ENCODE measurements at regions not wholly inside any gene's neighbourhood (a gene's known extent, or its start where the extent isn't known, plus 50 kb on each side); places are given as distances from the start of the nearest gene placed in this dataset.

GRCh38 chr18:56036741-56037140, 448.7 kb upstream of the TCF4 start:
- WGBS: 55% methylated on average over 2 of the region's 2 CpGs
- no peaks in the 10 kb centered on the region for H3K4me1 ChIP-seq (replicated peaks)
- DNase-seq (ENCODE audit: low spot score): no peak
- no peaks in the 10 kb centered on the region for H3K9me3 ChIP-seq
- H3K4me3 ChIP-seq: no peak overlapping the region
- TF ChIP-seq, protein P1, sequence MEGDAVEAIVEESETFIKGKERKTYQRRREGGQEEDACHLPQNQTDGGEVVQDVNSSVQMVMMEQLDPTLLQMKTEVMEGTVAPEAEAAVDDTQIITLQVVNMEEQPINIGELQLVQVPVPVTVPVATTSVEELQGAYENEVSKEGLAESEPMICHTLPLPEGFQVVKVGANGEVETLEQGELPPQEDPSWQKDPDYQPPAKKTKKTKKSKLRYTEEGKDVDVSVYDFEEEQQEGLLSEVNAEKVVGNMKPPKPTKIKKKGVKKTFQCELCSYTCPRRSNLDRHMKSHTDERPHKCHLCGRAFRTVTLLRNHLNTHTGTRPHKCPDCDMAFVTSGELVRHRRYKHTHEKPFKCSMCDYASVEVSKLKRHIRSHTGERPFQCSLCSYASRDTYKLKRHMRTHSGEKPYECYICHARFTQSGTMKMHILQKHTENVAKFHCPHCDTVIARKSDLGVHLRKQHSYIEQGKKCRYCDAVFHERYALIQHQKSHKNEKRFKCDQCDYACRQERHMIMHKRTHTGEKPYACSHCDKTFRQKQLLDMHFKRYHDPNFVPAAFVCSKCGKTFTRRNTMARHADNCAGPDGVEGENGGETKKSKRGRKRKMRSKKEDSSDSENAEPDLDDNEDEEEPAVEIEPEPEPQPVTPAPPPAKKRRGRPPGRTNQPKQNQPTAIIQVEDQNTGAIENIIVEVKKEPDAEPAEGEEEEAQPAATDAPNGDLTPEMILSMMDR (IDR thresholded peaks at IDR 0.05): no peak
- TF ChIP-seq POLR2AphosphoS5 (IDR thresholded peaks at IDR 0.05) (no peak), POLR2A (IDR thresholded peaks at IDR 0.05) (no peak)
- H3K36me3 ChIP-seq: no peaks in the 10 kb centered on the region
- intact Hi-C loops (cut with DNase I): no loop called here
- no peak overlapping the region for H3K27ac ChIP-seq
- no peaks in the 10 kb centered on the region for H3K27me3 ChIP-seq (replicated peaks; ENCODE audit: insufficient read depth)

GRCh38 chr18:56035546-56035945, 447.6 kb upstream of the TCF4 start:
- TF ChIP-seq POLR2AphosphoS5 (IDR thresholded peaks at IDR 0.05) (no peak), POLR2A (IDR thresholded peaks at IDR 0.05) (no peak)
- TF ChIP-seq, protein P1 (IDR thresholded peaks at IDR 0.05): no peak
- Histone ChIP-seq H3K4me1 (replicated peaks) (no peaks in the 10 kb centered on the region), H3K36me3 (no peaks in the 10 kb centered on the region), H3K4me3 (no peak overlapping the region), H3K27me3 (replicated peaks; ENCODE audit: insufficient read depth) (no peaks in the 10 kb centered on the region), H3K9me3 (no peaks in the 10 kb centered on the region), H3K27ac (no peak overlapping the region)
- intact Hi-C loops (cut with DNase I): no loop called here
- DNase-seq (ENCODE audit: low spot score): no peak
- WGBS: 98% methylated on average over 3 of the region's 3 CpGs

GRCh38 chr18:56034949-56035348, 447.0 kb upstream of the TCF4 start:
- H3K9me3 ChIP-seq: no peaks in the 10 kb centered on the region
- 75% methylated on average over 2 of the region's 2 CpGs for WGBS
- no peaks in the 10 kb centered on the region for H3K36me3 ChIP-seq
- no peak overlapping the region for H3K4me3 ChIP-seq
- H3K4me1 ChIP-seq (replicated peaks): no peaks in the 10 kb centered on the region
- no peak overlapping the region for H3K27ac ChIP-seq
- no peaks in the 10 kb centered on the region for H3K27me3 ChIP-seq (replicated peaks; ENCODE audit: insufficient read depth)
- no peak for TF ChIP-seq POLR2AphosphoS5 (IDR thresholded peaks at IDR 0.05)
- DNase-seq (ENCODE audit: low spot score): no peak
- intact Hi-C loops (cut with DNase I): no loop called here

- Histone ChIP-seq H3K36me3 (no peaks in the 10 kb centered on the region), H3K9me3 (no peaks in the 10 kb centered on the region), H3K4me1 (replicated peaks) (no peaks in the 10 kb centered on the region), H3K4me3 (no peak overlapping the region), H3K27me3 (replicated peaks; ENCODE audit: insufficient read depth) (no peaks in the 10 kb centered on the region), H3K27ac (no peak overlapping the region)
- DNase-seq (ENCODE audit: low spot score): no peak
- WGBS: 90% methylated on average over 3 of the region's 3 CpGs
- intact Hi-C loops (cut with DNase I): no loop called here
- TF ChIP-seq, protein P1 (IDR thresholded peaks at IDR 0.05): no peak
Measured at GRCh38 chr18:56030060-56030459, 442.1 kb upstream of the TCF4 start.

DNA sequence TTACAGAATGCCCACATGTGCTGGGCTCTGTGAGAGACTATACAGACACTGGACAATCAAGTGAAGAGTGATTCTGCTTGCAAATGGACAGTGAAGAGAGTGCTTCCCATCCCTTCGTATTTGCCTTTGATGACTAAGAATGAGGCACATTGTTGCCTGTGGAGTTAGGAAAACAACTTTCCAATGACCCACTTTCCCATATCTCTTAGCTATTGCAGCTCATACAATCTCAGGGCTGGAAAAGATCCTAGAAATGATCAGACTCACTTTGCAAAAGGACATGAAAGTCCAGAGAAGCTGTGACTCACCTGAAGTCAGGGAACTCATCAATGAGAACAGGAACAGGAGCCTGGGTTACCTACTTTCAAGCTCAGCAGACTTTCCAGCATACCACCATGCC, 440.5 kb upstream of the TCF4 start:
- Histone ChIP-seq H3K9me3 (no peaks in the 10 kb centered on the region), H3K27me3 (replicated peaks; ENCODE audit: insufficient read depth) (no peaks in the 10 kb centered on the region), H3K36me3 (no peaks in the 10 kb centered on the region), H3K4me3 (no peak overlapping the region), H3K4me1 (replicated peaks) (no peaks in the 10 kb centered on the region), H3K27ac (no peak overlapping the region)
- 33% methylated on average over 1 of the region's 1 CpG for WGBS
- TF ChIP-seq POLR2A (IDR thresholded peaks at IDR 0.05) (no peak), POLR2AphosphoS5 (IDR thresholded peaks at IDR 0.05) (no peak)
- TF ChIP-seq, protein P1 (IDR thresholded peaks at IDR 0.05): no peak
- intact Hi-C loops (cut with DNase I): no loop called here
- no peak for DNase-seq (ENCODE audit: low spot score)

All from prostate gland (tissue), 2 donors.